ENCODE measurements at regions not wholly inside any gene's neighbourhood (a gene's known extent, or its start where the extent isn't known, plus 50 kb on each side); places are given as distances from the start of the nearest gene placed in this dataset.
"Not testable (repeated sequence)": the region's sequence is repeated elsewhere in the genome, so short reads cannot be mapped to it uniquely, and the experiment has no call there.

- no peak for DNase-seq
Observed at GRCh38 chr5:39720136-39720535, 295.4 kb upstream of the DAB2 start.

GRCh38 chr5:39717176-39717897 is 292.6 kb upstream of the DAB2 start:
- DNase-seq = no peak

GRCh38 chr5:39716532-39717028 is 291.8 kb upstream of the DAB2 start:
- DNase-seq = no peak

GRCh38 chr5:39714036-39714698 is 289.4 kb upstream of the DAB2 start:
- DNase-seq = no peak

GRCh38 chr5:39713250-39713916 is 288.6 kb upstream of the DAB2 start:
- no peak for DNase-seq

GRCh38 chr5:39712316-39713249 is 287.8 kb upstream of the DAB2 start:
- DNase-seq = no peak

GRCh38 chr5:39711821-39712220 is 287.0 kb upstream of the DAB2 start:
- DNase-seq = no peak

GRCh38 chr5:39709032-39709431 is 284.3 kb upstream of the DAB2 start:
- DNase-seq = no peak

GRCh38 chr5:39702928-39703327 is 278.1 kb upstream of the DAB2 start:
- DNase-seq = no peak

GRCh38 chr5:39700523-39700922 is 275.7 kb upstream of the DAB2 start:
- no peak for DNase-seq

- DNase-seq = no peak
Observed at GRCh38 chr5:39698838-39699560, 274.2 kb upstream of the DAB2 start.

GRCh38 chr5:39697881-39698280 is 273.1 kb upstream of the DAB2 start:
- DNase-seq = no peak

GRCh38 chr5:39696672-39697398 is 272.1 kb upstream of the DAB2 start:
- DNase-seq = no peak

GRCh38 chr5:39691993-39692392 is 267.2 kb upstream of the DAB2 start:
- no peak for DNase-seq

- no peak for DNase-seq
Observed at GRCh38 chr5:39691136-39691535, 266.4 kb upstream of the DAB2 start.

GRCh38 chr5:39689919-39690318 is 265.1 kb upstream of the DAB2 start:
- DNase-seq = no peak

GRCh38 chr5:39687924-39688323 is 263.1 kb upstream of the DAB2 start:
- not testable (repeated sequence) for DNase-seq

- no peak for DNase-seq
Observed at GRCh38 chr5:39680213-39680612, 255.4 kb upstream of the DAB2 start.

- DNase-seq = no peak
Observed at GRCh38 chr5:39678534-39678933, 253.8 kb upstream of the DAB2 start.

- no peak for DNase-seq
Observed at GRCh38 chr5:39675676-39676075, 250.9 kb upstream of the DAB2 start.
